GM19043 (cell line): ENCODE measurements at regions not wholly inside any gene's neighbourhood (a gene's known extent, or its start where the extent isn't known, plus 50 kb on each side); places are given as distances from the start of the nearest gene placed in this dataset.
"Not testable (repeated sequence)": the region's sequence is repeated elsewhere in the genome, so short reads cannot be mapped to it uniquely, and the experiment has no call there.

Source experiments
- ATAC-seq: cut with Tn5 transposase; IDR thresholded peaks from one replicate; pipeline ENCODE4 v1.9.1; 2021; ENCODE audit warnings: low read depth; ENCODE audit not compliant: unreplicated experiment

DNA sequence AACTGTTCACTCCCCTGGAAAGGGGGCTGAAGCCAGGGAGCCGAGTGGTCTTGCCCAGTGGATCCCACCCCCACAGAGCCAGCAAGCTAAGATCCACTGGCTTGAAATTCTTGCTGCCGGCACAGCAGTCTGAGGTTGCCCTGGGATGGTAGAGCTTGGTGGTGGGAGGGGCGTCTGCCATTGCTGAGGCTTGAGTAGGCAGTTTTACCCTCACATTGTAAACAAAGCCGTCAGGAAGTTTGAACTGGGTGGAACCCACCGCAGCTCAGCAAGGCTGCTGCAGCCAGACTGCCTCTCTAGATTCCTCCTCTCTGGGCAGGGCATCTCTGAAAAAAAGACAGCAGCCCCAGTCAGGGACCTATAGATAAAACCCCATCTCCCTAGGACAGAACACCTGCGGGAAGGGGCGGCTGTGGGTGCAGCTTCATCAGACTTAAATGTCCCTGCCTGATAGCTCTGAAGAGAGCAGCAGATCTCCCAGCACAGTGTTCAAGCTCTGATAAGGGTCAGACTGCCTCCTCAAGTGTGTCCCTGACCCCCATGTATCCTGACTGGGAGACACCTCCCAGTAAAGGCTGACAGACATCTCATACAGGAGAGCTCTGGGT is 140.0 kb upstream of the C1GALT1 start:
- ATAC-seq: not testable (repeated sequence)

DNA sequence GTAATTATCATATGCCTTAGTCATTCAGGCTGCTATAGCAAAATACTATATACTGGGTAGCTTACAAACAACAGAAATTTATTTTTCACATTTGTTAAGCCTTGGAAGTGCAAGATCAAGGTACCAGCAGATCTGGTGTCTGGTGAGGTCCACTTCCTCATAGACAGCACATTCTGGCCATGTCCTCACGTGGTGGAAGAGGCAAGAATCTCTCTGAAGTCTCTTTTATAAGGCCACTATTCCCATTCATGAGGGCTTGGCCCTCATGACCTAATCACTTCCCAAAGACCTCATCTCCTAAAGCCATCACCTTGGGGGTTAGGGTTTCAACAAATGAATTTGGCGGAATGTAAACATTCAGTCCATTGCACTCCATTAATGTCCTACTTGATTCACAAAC is 137.5 kb upstream of the C1GALT1 start:
- ATAC-seq: no peak

DNA sequence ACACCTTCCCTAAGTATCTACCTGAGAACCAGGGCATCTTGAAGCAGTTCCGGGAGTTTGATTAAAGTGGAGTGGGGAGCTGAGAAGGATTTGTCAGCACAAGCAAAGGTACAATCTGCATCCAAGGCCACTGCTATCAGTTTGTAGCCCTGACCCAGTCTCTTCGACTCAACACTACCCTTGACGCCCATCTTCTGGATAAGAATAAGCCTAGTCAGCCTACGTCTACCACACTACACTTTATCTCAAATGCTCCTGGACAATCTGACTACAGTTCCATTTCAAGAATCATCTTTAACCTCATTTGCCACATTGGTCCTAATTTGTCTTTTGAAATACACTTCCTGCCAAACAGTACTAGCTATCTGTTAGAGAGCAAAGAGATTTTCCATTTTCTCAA is 134.1 kb upstream of the C1GALT1 start:
- no peak for ATAC-seq

DNA sequence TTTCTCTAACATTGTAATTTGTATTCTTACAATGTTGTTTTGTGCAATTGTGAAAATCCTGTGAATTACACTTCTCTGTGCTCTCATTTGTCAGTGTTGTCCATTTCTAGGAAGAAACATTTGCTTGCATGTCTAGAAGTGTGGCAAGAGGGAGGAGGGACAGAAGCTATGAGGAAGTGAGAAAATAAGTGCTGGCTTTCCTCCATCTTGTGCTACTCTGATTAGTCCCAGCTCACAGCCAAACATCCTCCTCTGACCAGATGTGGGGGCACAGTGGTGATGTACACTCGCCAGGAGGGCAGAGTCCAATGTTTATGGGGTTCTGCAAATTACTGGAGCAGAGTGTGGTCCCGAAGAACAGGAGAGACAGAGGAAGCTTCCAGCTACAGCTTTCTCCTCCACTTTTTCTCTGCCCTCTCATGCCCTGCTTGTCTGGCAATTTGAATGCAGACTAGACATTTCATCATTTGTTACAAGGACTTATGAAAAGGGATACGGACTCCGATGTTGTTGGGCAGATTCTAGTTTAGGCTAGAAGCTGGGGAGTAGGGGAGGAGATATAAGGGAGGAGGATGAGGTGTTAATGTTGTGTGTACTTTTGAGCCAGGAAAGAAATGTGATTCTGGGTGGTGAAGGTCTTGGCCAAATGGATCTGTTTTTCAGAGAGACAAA is 131.0 kb upstream of the C1GALT1 start:
- peak; percentile 87 for ATAC-seq

GRCh38 chr7:7054252-7054830 is 128.0 kb upstream of the C1GALT1 start:
- ATAC-seq: no peak

DNA sequence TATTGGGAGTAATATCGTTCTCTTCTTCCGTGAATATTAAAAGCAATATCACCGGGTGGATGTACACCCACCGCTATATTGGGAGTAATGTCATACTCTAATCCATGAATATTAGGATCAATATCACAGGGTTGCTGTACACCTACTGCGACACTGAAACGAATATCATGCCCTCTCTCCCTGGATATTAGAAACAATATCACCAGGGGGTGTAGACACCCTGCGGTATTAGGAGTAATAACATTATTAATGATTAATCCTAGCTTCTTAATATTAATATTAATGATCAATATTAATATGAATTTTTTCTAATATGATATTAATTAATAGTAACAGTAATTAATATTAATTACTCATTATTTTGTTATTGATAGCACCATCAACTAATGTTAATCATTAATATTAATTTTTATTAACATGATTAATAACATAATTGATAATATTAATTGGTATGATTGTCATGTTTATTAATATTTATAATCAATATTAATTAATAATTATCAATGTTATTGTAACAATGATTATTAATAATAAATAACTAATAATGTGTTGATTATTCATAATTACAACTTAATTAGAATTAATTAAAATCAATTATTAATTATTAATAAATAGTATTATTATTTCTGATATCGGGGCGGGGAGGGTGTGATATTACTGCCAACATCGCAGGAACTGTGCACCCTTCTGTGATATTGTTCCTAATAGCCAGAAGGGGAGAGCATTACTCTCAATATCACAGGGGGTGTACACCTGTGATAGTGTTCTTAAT is 121.3 kb upstream of the C1GALT1 start:
- no peak for ATAC-seq

- ATAC-seq: no peak
Measured at GRCh38 chr7:7077945-7078344, 104.4 kb upstream of the C1GALT1 start.

GRCh38 chr7:7080802-7081201 is 101.5 kb upstream of the C1GALT1 start:
- no peak for ATAC-seq

- ATAC-seq: no peak
Measured at GRCh38 chr7:7090460-7090859, 91.9 kb upstream of the C1GALT1 start.

DNA sequence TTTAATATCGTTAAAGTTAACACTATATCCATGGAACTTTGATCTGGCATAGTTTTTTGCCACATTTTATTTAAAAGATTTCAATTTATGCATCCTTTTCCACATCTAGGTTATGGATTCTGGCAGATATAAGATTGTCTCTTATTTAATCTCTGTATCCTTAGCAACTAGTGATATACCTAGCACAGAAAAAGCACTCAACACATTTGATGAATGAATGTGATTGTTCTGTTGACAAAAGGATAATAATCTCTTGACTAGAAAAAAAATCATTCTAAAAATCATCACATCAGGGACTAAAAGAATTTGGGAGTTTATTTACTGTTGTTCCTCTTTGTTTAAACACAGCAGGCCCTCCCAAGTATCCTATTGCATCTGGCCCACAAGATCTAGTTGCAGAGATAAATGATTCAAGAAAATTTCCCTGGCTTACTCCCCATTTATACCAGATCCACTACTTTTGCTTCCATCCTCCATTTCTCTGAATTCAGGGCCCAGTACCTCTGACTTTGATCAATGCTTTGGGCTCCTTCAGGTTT is 84.0 kb upstream of the C1GALT1 start:
- no peak for ATAC-seq

DNA sequence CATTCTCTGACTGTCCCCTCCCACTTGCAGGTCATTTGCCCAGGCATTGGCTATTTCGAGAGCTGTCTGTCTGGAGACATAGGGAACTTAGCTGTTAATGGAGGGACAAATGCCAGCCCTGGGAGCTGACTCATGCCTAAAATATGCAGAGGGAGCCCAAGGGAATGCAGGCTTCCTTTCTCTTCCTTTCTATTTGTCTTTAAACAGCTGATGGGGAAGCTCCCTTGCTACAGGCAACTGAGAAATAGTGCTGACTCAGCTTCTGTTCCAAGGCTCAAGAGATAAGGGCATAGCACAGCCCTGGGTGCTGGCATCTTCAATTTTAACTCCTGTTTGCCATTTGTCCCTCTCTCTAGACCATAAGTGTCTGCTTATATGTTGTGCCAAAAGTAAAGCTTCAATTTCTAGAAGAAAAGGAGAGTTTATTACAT is 82.7 kb upstream of the C1GALT1 start:
- ATAC-seq: no peak

DNA sequence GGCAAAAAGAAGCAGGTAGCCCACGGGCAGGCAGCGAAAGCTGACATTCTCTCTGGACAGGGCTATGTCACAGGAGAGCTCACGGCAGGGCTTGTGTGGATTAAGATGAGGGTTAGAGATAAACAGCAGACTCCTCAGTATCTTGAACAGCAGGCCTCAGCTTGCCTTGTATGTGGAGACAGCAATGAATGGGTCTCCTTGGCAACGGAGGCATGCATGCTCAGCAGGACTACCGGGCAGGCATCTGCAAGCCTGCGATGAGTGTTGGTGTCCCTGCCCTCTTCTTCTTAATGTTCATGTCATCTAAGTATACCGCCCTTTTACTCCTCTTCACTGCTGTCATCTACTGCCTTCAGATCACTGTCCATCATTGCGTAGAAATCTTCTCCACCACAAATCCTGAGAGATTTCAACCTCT is 81.9 kb upstream of the C1GALT1 start:
- ATAC-seq: no peak

DNA sequence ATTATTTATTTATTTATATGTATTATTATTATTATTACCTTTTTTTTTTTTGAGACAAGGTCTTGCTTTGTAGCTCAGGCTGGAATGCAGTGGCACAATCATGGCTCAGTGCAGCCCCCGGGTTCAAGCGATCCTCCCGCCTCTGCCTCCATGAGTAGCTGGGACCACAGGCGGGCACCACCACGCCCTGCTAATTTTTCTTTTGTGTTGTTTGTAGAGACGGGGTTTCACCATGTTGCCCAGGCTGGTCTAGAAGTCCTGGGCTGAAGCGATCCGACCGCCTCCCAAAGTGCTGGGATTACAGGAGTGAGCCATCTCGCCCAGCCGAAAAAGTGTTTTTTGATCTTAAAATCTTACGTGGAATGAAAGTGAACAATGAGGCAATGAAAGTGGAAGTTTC is 79.4 kb upstream of the C1GALT1 start:
- no peak for ATAC-seq

DNA sequence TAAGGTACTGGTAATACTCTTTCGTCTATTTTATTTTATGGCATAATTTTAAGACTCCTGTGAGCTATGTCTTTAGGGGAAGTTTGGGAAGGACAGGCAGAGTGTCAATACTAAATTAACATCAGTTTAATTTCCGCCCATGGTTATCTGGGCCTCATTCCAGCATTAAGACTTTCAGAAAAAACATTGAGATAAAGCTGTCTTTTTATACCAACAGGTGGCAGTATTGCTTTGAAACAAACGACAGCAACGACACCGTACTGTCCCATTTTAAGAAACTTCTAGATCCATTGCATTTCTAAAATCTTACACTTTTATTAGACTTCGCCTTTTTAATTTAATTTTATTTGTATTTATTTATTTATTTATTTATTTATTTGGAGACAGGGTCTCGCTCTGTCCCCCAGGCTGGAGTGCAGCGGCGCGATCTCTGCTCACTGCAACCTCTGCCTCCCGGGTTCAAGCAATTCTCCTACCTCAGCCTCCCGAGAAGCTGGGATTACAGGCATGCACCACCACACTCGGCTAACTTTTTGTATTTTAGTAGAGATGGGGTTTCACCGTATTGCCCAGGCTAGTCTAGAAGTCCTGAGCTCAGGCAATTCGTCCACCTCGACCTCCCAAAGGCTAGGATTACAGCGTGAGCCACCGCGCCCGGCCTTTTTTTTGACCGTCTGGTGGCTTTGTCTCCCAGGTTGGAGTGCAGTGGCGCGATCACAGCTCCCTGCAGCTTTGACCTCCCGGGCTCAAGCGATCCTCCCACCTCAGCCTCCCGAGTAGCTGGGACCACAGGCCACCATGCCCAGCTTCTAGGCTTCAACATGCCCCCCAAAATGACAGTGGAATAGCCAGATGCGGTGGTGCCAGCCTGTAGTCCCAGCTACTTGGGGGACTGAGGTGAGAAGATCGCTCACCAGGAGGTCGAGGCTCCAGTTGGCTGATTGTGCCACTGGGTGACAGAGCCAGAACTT is 78.7 kb upstream of the C1GALT1 start:
- no peak for ATAC-seq

- ATAC-seq: no peak
Measured at GRCh38 chr7:7104314-7104698, 78.0 kb upstream of the C1GALT1 start.

GRCh38 chr7:7104971-7105370 is 77.4 kb upstream of the C1GALT1 start:
- no peak for ATAC-seq

GRCh38 chr7:7105800-7106582 is 76.4 kb upstream of the C1GALT1 start:
- no peak for ATAC-seq

DNA sequence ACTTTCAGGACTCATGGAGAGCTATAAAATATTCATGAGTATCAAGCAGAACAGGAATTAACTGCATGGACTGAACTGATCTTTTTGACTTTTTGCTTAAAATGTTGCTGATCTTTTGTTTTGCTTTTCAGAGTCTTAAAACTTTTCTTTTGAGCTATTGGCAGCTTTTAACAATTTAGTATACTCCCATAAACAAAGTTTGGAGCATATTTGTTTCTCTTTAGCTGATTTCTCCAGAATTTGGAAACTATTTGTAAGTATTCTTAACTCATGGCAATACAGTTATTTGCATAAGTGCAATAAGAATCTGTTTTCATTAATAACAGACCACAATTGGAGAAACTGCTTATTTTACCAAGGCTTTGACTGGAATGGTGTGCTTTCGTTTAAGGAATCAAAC is 73.4 kb upstream of the C1GALT1 start:
- no peak for ATAC-seq

GRCh38 chr7:7109934-7110333 is 72.4 kb upstream of the C1GALT1 start:
- ATAC-seq: no peak
